Epidermal melanocyte (primary cell): ENCODE measurements at regions not wholly inside any gene's neighbourhood (a gene's known extent, or its start where the extent isn't known, plus 50 kb on each side); places are given as distances from the start of the nearest gene placed in this dataset.
"Not testable (repeated sequence)": the region's sequence is repeated elsewhere in the genome, so short reads cannot be mapped to it uniquely, and the experiment has no call there.

Source experiments
- DNase-seq: peaks from one replicate; pipeline ENCODE4 v3.0.0; 2011; ENCODE audit warnings: low spot score; ENCODE audit not compliant: insufficient read length

GRCh38 chrX:40530509-40530908 lies 50.3 kb upstream of the ATP6AP2 start:
- no peak for DNase-seq

DNA sequence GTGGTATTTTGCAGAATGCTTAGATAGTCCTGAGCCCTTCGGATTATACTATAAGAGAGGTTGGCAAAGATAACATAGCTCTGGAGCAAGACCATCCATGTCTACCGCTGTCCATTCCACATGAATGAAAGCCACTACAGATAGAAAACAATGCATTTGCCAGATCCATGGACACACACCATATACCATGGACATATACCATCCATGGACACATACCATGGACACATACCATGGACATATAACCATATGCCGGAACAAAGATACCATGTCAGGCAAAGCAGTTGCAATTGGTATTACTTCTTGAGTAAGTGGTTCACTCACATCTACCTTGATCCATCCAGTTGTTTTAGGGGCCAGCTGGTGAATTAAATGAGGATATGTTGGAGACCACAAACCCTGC lies 53.2 kb upstream of the ATP6AP2 start:
- DNase-seq = no peak

DNA sequence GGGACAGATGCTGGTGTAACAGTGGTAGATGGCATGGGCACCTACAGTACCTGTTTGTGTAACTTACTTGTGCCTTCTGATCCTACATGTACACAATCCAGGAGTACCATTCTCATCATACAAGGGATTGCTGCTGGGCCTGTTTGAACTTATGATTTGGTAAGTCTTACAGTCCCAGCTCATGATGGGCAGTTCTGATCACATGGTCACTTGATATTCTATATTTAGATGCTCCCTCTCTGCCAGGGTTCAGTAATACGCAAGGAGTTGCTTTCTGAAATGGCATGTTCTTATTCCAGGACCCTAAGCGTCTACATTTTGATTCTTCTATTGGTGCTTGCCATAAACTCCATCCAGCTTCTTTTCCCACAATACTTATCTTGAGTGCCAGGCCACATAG lies 54.4 kb upstream of the ATP6AP2 start:
- no peak for DNase-seq

DNA sequence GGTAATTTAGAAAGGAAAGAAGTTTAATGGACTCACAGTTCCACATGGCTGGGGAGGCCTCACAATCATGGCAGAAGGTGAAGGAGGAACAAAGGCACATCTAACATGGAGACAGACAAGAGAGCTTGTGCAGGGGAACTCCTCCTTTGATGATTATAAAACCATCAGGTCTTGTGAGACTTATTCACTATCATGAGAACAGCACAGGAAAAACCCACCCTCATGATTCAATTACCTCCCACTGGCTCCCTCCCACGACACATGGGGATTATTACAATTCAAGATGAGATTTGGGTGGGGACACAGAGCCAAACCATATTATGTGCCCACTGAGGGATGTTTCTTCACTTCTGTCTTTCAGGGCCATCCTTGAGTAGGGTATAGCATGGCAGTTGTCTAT lies 54.9 kb upstream of the ATP6AP2 start:
- not testable (repeated sequence) for DNase-seq

- DNase-seq = no peak
Observed at GRCh38 chrX:40524423-40524822, 56.3 kb upstream of the ATP6AP2 start.

DNA sequence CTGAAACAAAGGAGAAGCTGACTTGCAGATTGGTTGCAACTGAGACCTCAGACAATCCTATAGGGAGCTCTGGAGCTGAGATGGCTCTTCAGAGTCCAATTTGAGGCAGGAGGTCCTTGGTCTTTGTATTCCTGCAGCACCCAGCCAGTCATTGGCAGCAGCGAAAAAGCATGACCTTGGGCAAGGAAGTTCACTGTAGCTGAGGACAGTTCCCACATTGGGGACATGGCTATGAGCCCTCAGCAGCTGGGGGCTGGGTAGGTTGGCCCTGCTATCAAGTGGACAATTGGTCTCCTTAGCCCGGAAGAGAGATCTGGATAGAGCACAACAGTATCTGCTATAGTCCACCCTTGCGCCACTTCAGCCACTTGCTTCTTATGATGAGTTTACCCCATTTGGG lies 56.9 kb upstream of the ATP6AP2 start:
- no peak for DNase-seq

GRCh38 chrX:40521868-40522450 lies 58.8 kb upstream of the ATP6AP2 start:
- no peak for DNase-seq

- DNase-seq = no peak
Observed at GRCh38 chrX:40514376-40514775, 66.4 kb upstream of the ATP6AP2 start.

GRCh38 chrX:40513835-40514234 lies 66.9 kb upstream of the ATP6AP2 start:
- DNase-seq = no peak

- no peak for DNase-seq
Observed at GRCh38 chrX:40513012-40513411, 67.8 kb upstream of the ATP6AP2 start.

DNA sequence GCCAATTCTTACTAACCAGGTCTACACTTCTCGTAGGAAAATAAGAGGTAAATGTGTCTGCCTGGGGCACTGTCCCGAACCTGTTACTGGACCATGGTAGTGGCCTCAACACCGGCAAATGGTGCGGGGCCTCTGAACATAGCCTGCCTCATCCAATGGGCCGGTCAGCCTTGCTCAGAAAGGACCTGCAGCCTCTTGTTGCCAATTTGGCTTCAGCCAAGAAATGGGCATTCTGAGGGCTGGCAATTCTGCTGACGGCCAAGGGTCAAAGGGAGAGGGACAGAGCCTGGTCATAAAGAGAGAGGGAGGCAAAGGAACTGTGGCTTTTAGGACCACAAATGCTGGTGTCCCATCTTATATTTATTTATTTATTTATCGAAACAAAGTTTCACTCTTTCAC lies 69.5 kb upstream of the ATP6AP2 start:
- DNase-seq = no peak

GRCh38 chrX:40508560-40508959 lies 72.2 kb upstream of the ATP6AP2 start:
- no peak for DNase-seq

GRCh38 chrX:40506201-40506985 lies 74.4 kb upstream of the ATP6AP2 start:
- DNase-seq = no peak

DNA sequence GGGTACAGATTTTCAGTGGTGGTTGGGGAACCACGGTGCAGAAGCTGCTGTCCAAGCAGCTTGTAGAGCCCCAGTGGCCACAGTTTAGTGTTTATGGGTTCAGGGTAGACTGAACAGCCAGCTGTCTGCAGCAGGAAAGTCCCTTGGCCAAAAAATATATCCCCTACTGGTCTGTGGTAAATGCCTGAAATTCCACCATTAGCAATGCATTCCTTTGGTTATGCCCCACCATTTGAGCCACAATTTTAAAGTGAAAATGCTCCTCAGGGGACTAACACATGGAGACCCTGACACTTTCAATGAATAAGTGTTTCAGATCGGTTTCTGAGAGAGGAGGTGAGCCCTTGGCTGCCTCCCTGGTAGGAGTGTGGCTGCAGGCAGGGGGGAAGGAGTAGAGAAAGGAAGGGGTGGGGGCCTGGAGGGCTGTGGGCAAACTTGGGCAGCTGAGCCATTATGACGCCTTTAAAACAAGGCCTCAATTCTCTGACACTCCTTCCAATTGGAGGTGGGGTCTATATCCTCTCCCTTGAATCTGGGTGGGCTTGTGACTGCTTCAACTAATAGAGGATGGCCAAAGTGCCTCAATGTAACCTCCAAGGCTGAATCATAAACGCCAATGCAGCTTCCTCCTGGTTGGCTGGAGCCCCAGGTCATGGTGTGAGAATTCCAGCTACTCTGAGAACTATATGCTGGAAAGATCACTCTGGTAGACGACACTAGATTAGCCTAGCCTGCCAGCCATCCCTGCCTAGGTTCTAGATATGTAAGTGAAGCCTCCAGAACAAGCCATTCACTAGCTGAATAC lies 75.8 kb upstream of the ATP6AP2 start:
- DNase-seq = peak; percentile 49

DNA sequence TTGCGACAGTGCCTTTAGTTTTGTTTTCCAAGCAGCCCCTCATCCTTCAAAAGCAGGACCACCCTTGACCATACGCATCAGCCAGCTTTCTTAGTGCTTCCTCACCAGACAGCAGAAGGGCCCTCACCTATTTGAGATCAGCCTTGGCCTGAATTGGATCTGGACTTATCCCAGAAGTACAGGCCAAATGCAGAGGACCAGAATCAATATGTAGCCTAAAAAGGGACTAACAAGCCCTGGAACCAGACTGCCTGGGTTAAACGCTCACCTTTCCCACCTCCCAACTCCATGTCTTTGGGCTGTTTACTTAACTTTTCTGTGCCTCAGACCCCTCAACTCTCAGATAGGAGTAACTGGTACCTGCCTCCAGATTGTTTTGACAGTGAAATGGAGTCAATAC lies 77.7 kb upstream of the ATP6AP2 start:
- no peak for DNase-seq

GRCh38 chrX:40502688-40503087 lies 78.1 kb upstream of the ATP6AP2 start:
- DNase-seq = no peak

- no peak for DNase-seq
Observed at GRCh38 chrX:40501164-40501855, 79.5 kb upstream of the ATP6AP2 start.

DNA sequence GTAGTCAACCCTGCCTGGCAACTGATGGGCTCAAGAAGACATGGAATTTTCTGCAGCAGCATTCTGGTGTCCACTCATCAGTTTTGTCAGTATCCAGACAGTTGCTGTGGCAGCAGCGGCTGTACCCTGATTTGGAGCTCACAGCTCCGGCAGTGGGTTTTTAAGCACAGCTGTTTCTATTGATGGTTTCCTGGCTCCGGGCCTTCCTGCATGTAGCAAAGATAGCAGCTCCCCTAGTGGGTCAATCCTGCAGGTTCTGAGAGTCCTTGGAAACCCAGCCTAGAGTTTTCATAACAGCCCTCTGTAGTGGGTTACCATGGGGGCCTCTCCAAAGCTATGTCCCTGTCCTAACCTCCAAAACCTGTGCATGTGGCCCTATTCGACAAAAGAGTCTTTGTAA lies 84.0 kb upstream of the ATP6AP2 start:
- no peak for DNase-seq

DNA sequence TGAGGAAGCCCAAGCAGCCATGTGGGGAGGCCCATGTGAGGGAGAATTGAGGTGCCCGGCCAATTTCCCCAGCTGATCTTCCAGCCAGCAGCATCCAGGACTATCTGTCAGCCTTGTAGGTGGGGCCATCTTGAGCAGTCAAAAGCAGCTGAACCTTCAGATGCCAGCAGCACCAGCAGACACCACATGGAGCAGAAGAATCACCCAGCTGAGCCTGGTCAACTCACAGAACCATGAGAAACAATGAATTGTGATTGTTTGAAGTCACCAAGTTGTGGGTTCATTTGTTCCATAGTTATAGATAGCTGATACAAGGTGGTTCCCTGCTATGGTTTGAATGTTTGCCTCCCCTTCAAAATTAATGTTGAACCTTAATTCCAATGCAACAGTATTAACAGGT lies 85.1 kb upstream of the ATP6AP2 start:
- DNase-seq = no peak

- no peak for DNase-seq
Observed at GRCh38 chrX:40494005-40494404, 86.8 kb upstream of the ATP6AP2 start.

GRCh38 chrX:40488296-40488695 lies 92.5 kb upstream of the ATP6AP2 start:
- DNase-seq = no peak

DNA sequence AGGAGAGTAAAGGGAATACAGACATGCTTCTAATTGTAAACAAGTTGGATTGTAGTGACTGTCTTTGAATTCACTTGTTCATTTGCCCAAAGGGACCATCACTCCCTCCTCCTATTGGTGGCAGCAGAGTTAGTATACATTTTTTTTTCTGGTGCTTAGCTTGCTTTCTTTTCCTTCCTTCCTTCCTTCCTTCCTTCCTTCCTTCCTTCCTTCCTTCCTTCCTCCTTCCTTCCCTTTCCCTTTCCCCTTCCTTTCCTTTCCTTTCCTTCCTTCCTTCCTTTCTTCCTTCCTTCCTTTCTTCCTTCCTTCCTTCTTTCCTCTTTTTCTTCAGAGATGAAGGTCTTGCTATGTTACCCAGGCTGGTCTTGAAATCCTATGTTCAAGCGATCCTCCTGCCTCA lies 94.8 kb upstream of the ATP6AP2 start:
- no peak for DNase-seq
